ENCODE measurements at regions not wholly inside any gene's neighbourhood (a gene's known extent, or its start where the extent isn't known, plus 50 kb on each side); places are given as distances from the start of the nearest gene placed in this dataset.

- TF ChIP-seq POLR2AphosphoS5 (IDR thresholded peaks at IDR 0.05; ENCODE audit: borderline replicate concordance, low read depth, low read length) (no peak), EZH2 (IDR thresholded peaks at IDR 0.05) (no peak), FOXP2 (optimal IDR thresholded peaks at IDR 0.05; ENCODE audit: control extremely low read depth, extremely low read length, insufficient read depth) (no peak)
Measured at GRCh38 chr9:126160854-126161329, 165.7 kb upstream of the MVB12B start.

Measured in SK-N-MC (cell line).